Keratinocyte (primary cell): ENCODE measurements at regions not wholly inside any gene's neighbourhood (a gene's known extent, or its start where the extent isn't known, plus 50 kb on each side); places are given as distances from the start of the nearest gene placed in this dataset.

Experiments
- DNase-seq: peaks from one replicate; pipeline ENCODE4 v3.0.0-alpha.2; 2011; ENCODE audit warnings: low read depth, missing footprints, low spot score
- FAIRE-seq: peaks from 2 replicates; lab custom pipeline; 2011; peaks lifted over from hg19 to GRCh38; lab: Jason Lieb, UNC
- H2AFZ ChIP-seq: 2 replicates; pipeline ENCODE4 v1.6.0; 2012; ENCODE audit warnings: low read length, control low read depth, inconsistent platforms; ENCODE audit not compliant: control insufficient read depth
- H3K27ac ChIP-seq: 2 replicates; pipeline ENCODE4 v1.5.1; 2011; ENCODE audit warnings: low read length; ENCODE audit not compliant: control insufficient read depth, insufficient read depth
- H3K27me3 ChIP-seq: 3 replicates; pipeline ENCODE4 v1.6.0; 2011; ENCODE audit warnings: low read length; ENCODE audit not compliant: control insufficient read depth, insufficient read depth; ENCODE audit errors: extremely low read depth
- H3K36me3 ChIP-seq, 2 experiments: 2 replicates in 1 of 2; 3 replicates in 1 of 2; pipeline ENCODE4 v1.5.1; 2011; ENCODE audit warnings: low read length in 2 of 2, mild to moderate bottlenecking in 1 of 2; ENCODE audit not compliant: control insufficient read depth in 2 of 2, insufficient read depth in 2 of 2; ENCODE audit errors: extremely low read depth in 1 of 2
- H3K4me1 ChIP-seq: 3 replicates; pipeline ENCODE4 v1.5.1; 2011; ENCODE audit warnings: low read length; ENCODE audit not compliant: control insufficient read depth, insufficient read depth; ENCODE audit errors: extremely low read depth
- H3K4me2 ChIP-seq: 3 replicates; pipeline ENCODE4 v1.6.0; 2011; ENCODE audit warnings: low read depth, low read length; ENCODE audit not compliant: control insufficient read depth, insufficient read depth; ENCODE audit errors: extremely low read depth
- H3K4me3 ChIP-seq, 3 experiments: fragments of 200-600 bp in 1 of 3; sonication (generic) in 1 of 3; 2 replicates in 2 of 3; 3 replicates in 1 of 3; pipeline ENCODE4 v1.5.1; 2011 to 2016; ENCODE audit warnings: low read length in 3 of 3, mild to moderate bottlenecking in 3 of 3, control low read depth in 2 of 3, inconsistent platforms in 1 of 3, low read depth in 1 of 3, mixed read lengths in 1 of 3, mixed run types in 1 of 3, moderate library complexity in 1 of 3; ENCODE audit not compliant: control insufficient read depth in 2 of 3, insufficient read depth in 2 of 3; ENCODE audit errors: extremely low read depth in 1 of 3
- H3K79me2 ChIP-seq: 2 replicates; pipeline ENCODE4 v1.6.0; 2012; ENCODE audit warnings: low read length; ENCODE audit not compliant: control insufficient read depth, insufficient read depth
- H3K9ac ChIP-seq: 3 replicates; pipeline ENCODE4 v1.6.0; 2011; ENCODE audit warnings: low read length; ENCODE audit not compliant: control insufficient read depth, insufficient read depth; ENCODE audit errors: extremely low read depth
- H3K9me1 ChIP-seq: 3 replicates; pipeline ENCODE4 v1.6.0; 2011; ENCODE audit warnings: low read length; ENCODE audit not compliant: control insufficient read depth, insufficient read depth; ENCODE audit errors: extremely low read depth
- H3K9me3 ChIP-seq: 2 replicates; pipeline ENCODE4 v1.5.1; 2012; ENCODE audit warnings: low read depth, low read length; ENCODE audit not compliant: control insufficient read depth
- H4K20me1 ChIP-seq: 3 replicates; pipeline ENCODE4 v1.6.0; 2011; ENCODE audit warnings: low read length; ENCODE audit not compliant: control insufficient read depth, insufficient read depth; ENCODE audit errors: extremely low read depth
- CTCF ChIP-seq, 3 experiments: IDR thresholded peaks in 1 of 3; conservative IDR thresholded peaks in 1 of 3; optimal IDR thresholded peaks in 1 of 3; 2 replicates in 2 of 3; 3 replicates in 1 of 3; pipeline versions ENCODE3 to v1.5.1; 2011; ENCODE audit warnings: low read length in 3 of 3, mild to moderate bottlenecking in 3 of 3, moderate library complexity in 2 of 3, control low read depth in 1 of 3, inconsistent platforms in 1 of 3; ENCODE audit not compliant: insufficient read depth in 2 of 3; ENCODE audit errors: extremely low read depth in 1 of 3
- EZH2 ChIP-seq: IDR thresholded peaks from one replicate; pipeline ENCODE4 v1.6.1; 2012; ENCODE audit warnings: inconsistent platforms, mild to moderate bottlenecking, low read length, moderate library complexity
- dilution Hi-C: fragments of 300-500 bp; cut with MboI; formaldehyde crosslinking; loops from one replicate; pipeline ENCODE4 v1.7.0; 2020; ENCODE audit warnings: low sequenced_read_pairs; ENCODE audit not compliant: extremely low pct_ligation_motif_present

GRCh38 chr16:13393816-13394215 lies 492.4 kb downstream of the SHISA9 start:
- Histone ChIP-seq H3K9me3 (no peaks in the 10 kb centered on the region), H3K4me3 (no peak overlapping the region), H4K20me1 (no peaks in the 10 kb centered on the region), H3K9me1 (no peaks in the 10 kb centered on the region), H3K79me2 (no peaks in the 10 kb centered on the region), H2AFZ (no peak overlapping the region), H3K36me3 (no peaks in the 10 kb centered on the region), H3K4me1 (no peaks in the 10 kb centered on the region), H3K27me3 (no peaks in the 10 kb centered on the region), H3K9ac (no peak overlapping the region), H3K27ac (no peak overlapping the region), H3K4me2 (no peak overlapping the region)
- dilution Hi-C loops: no loop called here
- TF ChIP-seq CTCF (optimal IDR thresholded peaks at IDR 0.05 in 1 of 3, IDR thresholded peaks at IDR 0.05 in 1 of 3, conservative IDR thresholded peaks at IDR 0.05 in 1 of 3; ENCODE audit: extremely low read depth in 1 of 3, insufficient read depth in 2 of 3, low read length in 3 of 3) (no peak), EZH2 (no peak)
- DNase-seq (no peak), FAIRE-seq (no peak)

- Histone ChIP-seq H3K9me1 (no peaks in the 10 kb centered on the region), H3K4me2 (no peak overlapping the region), H2AFZ (no peak overlapping the region), H3K9ac (no peak overlapping the region), H3K36me3 (no peaks in the 10 kb centered on the region), H3K4me3 (no peak overlapping the region), H3K27ac (no peak overlapping the region), H3K79me2 (no peaks in the 10 kb centered on the region), H3K27me3 (no peaks in the 10 kb centered on the region), H3K9me3 (no peaks in the 10 kb centered on the region), H4K20me1 (no peaks in the 10 kb centered on the region), H3K4me1 (no peaks in the 10 kb centered on the region)
- TF ChIP-seq CTCF (optimal IDR thresholded peaks at IDR 0.05 in 1 of 3, IDR thresholded peaks at IDR 0.05 in 1 of 3, conservative IDR thresholded peaks at IDR 0.05 in 1 of 3; ENCODE audit: extremely low read depth in 1 of 3, insufficient read depth in 2 of 3, low read length in 3 of 3): no peak
- DNase-seq (no peak), FAIRE-seq (no peak)
- dilution Hi-C loops: no loop called here
These were observed 493.1 kb downstream of the SHISA9 start for GRCh38 chr16:13394488-13394887.
